Cardiac septum (tissue), 1 donor: ENCODE measurements at regions not wholly inside any gene's neighbourhood (a gene's known extent, or its start where the extent isn't known, plus 50 kb on each side); places are given as distances from the start of the nearest gene placed in this dataset.

Experiments used
- DNase-seq: peaks from one replicate; pipeline ENCODE4 v3.0.0-alpha.2; 2020; ENCODE audit warnings: low spot score
- intact Hi-C: fragments of 100-400 bp; cut with DNase I; formaldehyde crosslinking; loops from one replicate; pipeline ENCODE4 v1.14.0; 2022
- donor health status: DM: no; HTN: no; CAD: no.

DNA sequence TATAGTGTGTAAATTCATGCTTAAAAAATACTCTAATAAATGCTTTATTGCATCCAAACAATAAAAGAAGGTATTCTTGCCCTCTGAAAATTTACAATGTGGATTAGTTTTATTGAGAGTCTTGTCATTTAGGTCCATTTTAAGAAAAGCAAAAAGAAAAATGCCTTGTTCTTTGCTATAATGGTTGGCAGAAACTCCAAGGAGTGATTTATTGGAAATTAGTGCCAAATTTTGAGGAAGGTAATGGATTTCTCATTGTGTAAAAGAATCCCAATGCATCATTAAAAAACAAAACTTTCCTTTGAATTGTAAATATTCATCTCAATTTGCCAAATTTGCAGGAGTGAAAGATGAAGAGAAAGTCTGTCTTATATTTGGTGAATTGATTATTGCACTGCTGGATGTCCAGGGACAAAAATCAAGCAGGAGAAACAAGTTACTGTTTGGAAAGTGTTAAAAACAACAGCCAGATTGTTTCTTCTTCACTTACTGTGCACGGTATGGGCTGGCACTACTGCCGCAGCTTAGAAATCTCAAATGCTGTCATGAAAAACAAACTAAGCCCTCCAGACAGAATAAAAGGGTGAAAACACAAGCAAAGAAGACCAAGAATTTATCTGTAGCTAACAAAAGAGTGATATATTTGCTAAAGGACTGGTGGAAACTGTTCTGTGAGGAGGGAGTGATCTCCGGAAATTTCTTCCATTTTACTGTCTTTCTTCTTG is 511.7 kb downstream of the TMTC2 start:
- DNase-seq: no peak
- intact Hi-C loops: no loop called here

DNA sequence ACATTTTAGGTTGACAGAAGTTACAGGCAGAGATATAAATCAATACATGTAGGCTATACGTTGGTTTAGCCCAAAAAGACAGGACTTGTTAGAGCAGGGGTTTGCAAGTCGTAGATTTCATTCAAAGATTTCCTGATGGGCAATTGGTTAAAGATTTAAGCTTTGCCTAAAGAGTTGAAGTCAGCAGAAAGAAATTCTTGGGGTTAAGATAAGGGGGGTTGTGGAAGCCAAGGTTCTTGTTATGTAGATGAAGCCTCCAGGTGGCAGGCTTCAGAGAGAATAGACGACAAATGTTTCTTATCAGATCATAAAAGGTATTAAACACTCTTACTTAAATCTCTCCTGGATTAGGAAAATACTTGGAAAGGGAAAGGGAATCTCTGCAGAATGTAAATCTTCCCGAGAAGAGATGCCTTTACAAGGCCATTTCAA is 510.8 kb downstream of the TMTC2 start:
- DNase-seq: no peak
- intact Hi-C loops: no loop called here

DNA sequence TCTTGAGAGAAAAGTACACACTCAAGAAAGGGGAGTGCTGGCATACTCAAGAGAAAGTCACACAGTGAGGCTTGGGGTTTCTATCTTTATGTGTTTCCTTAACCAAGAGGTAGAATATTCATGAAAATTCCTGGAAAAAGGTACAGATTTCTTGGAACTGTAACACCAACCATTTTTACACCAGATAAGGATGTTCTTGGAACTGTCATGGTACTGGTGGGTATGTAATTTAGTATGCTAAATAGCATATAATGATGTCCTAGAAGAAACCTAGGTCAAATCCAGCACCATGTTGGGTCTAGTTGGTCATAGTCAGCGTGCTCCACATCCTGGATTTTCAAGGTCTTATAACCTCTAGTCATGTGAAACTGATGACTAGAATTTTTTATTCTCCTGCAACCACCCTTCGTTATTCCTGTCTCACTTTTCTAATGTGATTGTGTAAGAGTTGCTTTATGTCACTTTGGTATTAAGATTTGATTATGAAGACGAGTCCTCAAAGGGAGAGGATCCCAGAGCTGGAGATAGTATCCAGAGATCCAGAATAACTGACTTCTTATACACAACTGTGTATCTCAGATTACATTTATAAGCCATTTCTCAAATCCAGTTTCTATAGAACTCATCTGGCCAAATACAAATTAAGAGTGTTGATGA is 510.1 kb downstream of the TMTC2 start:
- DNase-seq: no peak
- intact Hi-C loops: no loop called here

DNA sequence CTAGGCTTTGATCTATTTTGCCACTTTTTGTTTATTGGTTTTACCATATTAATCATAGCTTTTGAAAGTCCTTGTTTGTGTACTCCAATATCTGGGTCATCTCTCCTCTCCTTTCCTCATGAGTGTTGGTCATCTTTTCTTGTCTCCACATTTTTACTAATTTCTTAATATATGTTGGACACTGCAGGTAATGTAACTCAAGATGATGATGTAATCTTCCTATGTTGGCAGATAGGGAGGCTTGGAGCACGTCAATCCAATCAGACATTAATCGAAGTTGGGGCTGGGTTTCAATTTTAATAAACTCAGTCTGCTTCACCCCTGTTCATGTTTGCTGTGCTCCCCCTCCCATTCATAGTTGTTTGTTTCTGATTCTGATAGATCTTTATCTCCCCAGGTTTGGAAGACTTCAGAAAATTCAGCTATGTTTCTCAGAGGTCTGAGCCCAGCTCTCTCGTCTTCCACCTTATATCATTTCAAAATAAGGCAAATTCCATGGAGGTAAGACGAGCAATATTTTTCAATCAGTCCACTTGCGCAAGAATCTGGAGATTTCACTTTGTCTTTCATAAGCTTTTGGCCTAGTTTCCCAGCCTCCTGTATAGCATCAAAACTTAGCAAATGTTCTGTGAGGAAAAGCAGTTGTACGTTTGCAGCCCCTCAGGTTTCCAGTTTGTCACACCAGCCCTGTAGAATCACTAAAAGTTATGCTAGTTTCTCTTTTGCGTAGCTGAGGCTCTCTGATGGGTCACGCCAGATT is 504.1 kb downstream of the TMTC2 start:
- DNase-seq: no peak
- intact Hi-C loops: no loop called here

GRCh38 chr12:83186419-83186818 is 499.7 kb downstream of the TMTC2 start:
- intact Hi-C loops: no loop called here
- DNase-seq: no peak

GRCh38 chr12:83185241-83185640 is 498.5 kb downstream of the TMTC2 start:
- intact Hi-C loops: no loop called here
- no peak for DNase-seq
